ENCODE measurements at regions not wholly inside any gene's neighbourhood (a gene's known extent, or its start where the extent isn't known, plus 50 kb on each side); places are given as distances from the start of the nearest gene placed in this dataset.
"Not testable (repeated sequence)": the region's sequence is repeated elsewhere in the genome, so short reads cannot be mapped to it uniquely, and the experiment has no call there.

- Mint-ChIP-seq H3K4me1 (ENCODE audit: low read depth) (no peaks in the 10 kb centered on the region), H3K4me3 (no peak overlapping the region), H3K27me3 (ENCODE audit: low read depth) (no peaks in the 10 kb centered on the region), H3K9me3 (peaks cover 10% of the 10 kb centered on the region), H3K36me3 (ENCODE audit: insufficient read depth) (no peaks in the 10 kb centered on the region)
- ATAC-seq (no peak), DNase-seq (no peak)
Measured at GRCh38 chr18:56444201-56444600, 194.2 kb downstream of the TXNL1 start.

- Mint-ChIP-seq H3K4me3 (no peak overlapping the region), H3K27me3 (ENCODE audit: low read depth) (no peaks in the 10 kb centered on the region), H3K4me1 (ENCODE audit: low read depth) (no peaks in the 10 kb centered on the region), H3K9me3 (peaks cover 10% of the 10 kb centered on the region), H3K36me3 (ENCODE audit: insufficient read depth) (no peaks in the 10 kb centered on the region)
- no peak for ATAC-seq
- DNase-seq = no peak
Measured at GRCh38 chr18:56443166-56443907, 195.1 kb downstream of the TXNL1 start.

- peaks cover 19% of the 10 kb centered on the region for H3K9me3 Mint-ChIP-seq
- H3K27me3 Mint-ChIP-seq (ENCODE audit: low read depth); H3K4me3 Mint-ChIP-seq; H3K36me3 Mint-ChIP-seq (ENCODE audit: insufficient read depth); DNase-seq; H3K4me1 Mint-ChIP-seq (ENCODE audit: low read depth); ATAC-seq: not testable (repeated sequence)
Measured at GRCh38 chr18:56438480-56438879, 199.9 kb downstream of the TXNL1 start.

GRCh38 chr18:56436651-56437050 is 201.7 kb downstream of the TXNL1 start:
- no peaks in the 10 kb centered on the region for H3K36me3 Mint-ChIP-seq (ENCODE audit: insufficient read depth)
- ATAC-seq (no peak), DNase-seq (no peak)
- H3K27me3 Mint-ChIP-seq (ENCODE audit: low read depth) = no peaks in the 10 kb centered on the region
- no peak overlapping the region for H3K4me3 Mint-ChIP-seq
- no peaks in the 10 kb centered on the region for H3K4me1 Mint-ChIP-seq (ENCODE audit: low read depth)
- H3K9me3 Mint-ChIP-seq = peaks cover 18% of the 10 kb centered on the region

- no peaks in the 10 kb centered on the region for H3K36me3 Mint-ChIP-seq (ENCODE audit: insufficient read depth)
- H3K27me3 Mint-ChIP-seq (ENCODE audit: low read depth) = no peaks in the 10 kb centered on the region
- ATAC-seq = no peak
- H3K9me3 Mint-ChIP-seq = peaks cover 13% of the 10 kb centered on the region
- no peak for DNase-seq
- no peak overlapping the region for H3K4me3 Mint-ChIP-seq
- no peaks in the 10 kb centered on the region for H3K4me1 Mint-ChIP-seq (ENCODE audit: low read depth)
Measured at GRCh38 chr18:56433919-56434318, 204.5 kb downstream of the TXNL1 start.

GRCh38 chr18:56431551-56431950 is 206.8 kb downstream of the TXNL1 start:
- ATAC-seq (no peak), DNase-seq (no peak)
- Mint-ChIP-seq H3K4me1 (ENCODE audit: low read depth) (no peaks in the 10 kb centered on the region), H3K27me3 (ENCODE audit: low read depth) (no peaks in the 10 kb centered on the region), H3K9me3 (peaks cover 22% of the 10 kb centered on the region), H3K36me3 (ENCODE audit: insufficient read depth) (no peaks in the 10 kb centered on the region), H3K4me3 (no peak overlapping the region)

- H3K4me1 Mint-ChIP-seq (ENCODE audit: low read depth) = no peaks in the 10 kb centered on the region
- H3K9me3 Mint-ChIP-seq = peaks cover 15% of the 10 kb centered on the region
- no peaks in the 10 kb centered on the region for H3K27me3 Mint-ChIP-seq (ENCODE audit: low read depth)
- H3K36me3 Mint-ChIP-seq (ENCODE audit: insufficient read depth) = no peaks in the 10 kb centered on the region
- no peak for DNase-seq
- H3K4me3 Mint-ChIP-seq = no peak overlapping the region
- no peak for ATAC-seq
Measured at GRCh38 chr18:56423626-56424025, 214.8 kb downstream of the TXNL1 start.

- H3K4me3 Mint-ChIP-seq = no peak overlapping the region
- no peaks in the 10 kb centered on the region for H3K9me3 Mint-ChIP-seq
- no peak for DNase-seq
- no peaks in the 10 kb centered on the region for H3K27me3 Mint-ChIP-seq (ENCODE audit: low read depth)
- ATAC-seq = no peak
- no peaks in the 10 kb centered on the region for H3K4me1 Mint-ChIP-seq (ENCODE audit: low read depth)
- H3K36me3 Mint-ChIP-seq (ENCODE audit: insufficient read depth) = no peaks in the 10 kb centered on the region
Measured at GRCh38 chr18:56421647-56422046, 216.7 kb downstream of the TXNL1 start.

GRCh38 chr18:56420868-56421267 is 217.5 kb downstream of the TXNL1 start:
- H3K4me3 Mint-ChIP-seq; H3K36me3 Mint-ChIP-seq (ENCODE audit: insufficient read depth); H3K9me3 Mint-ChIP-seq; ATAC-seq; H3K4me1 Mint-ChIP-seq (ENCODE audit: low read depth); DNase-seq; H3K27me3 Mint-ChIP-seq (ENCODE audit: low read depth): not testable (repeated sequence)

- H3K4me1 Mint-ChIP-seq (ENCODE audit: low read depth) = no peaks in the 10 kb centered on the region
- no peak for DNase-seq
Measured at GRCh38 chr18:56414357-56414756, 224.0 kb downstream of the TXNL1 start.

GRCh38 chr18:56413862-56414261 is 224.5 kb downstream of the TXNL1 start:
- H3K36me3 Mint-ChIP-seq (ENCODE audit: insufficient read depth) = no peaks in the 10 kb centered on the region

More at GRCh38 chr18:56414357-56414756, 224.0 kb downstream of the TXNL1 start:
- Mint-ChIP-seq H3K9me3 (peaks cover 4% of the 10 kb centered on the region), H3K4me3 (no peak overlapping the region), H3K27me3 (ENCODE audit: low read depth) (no peaks in the 10 kb centered on the region), H3K36me3 (ENCODE audit: insufficient read depth) (no peaks in the 10 kb centered on the region)
- ATAC-seq = no peak

GRCh38 chr18:56412951-56413350 is 225.4 kb downstream of the TXNL1 start:
- Mint-ChIP-seq H3K9me3 (peaks cover 4% of the 10 kb centered on the region), H3K36me3 (ENCODE audit: insufficient read depth) (no peaks in the 10 kb centered on the region), H3K4me1 (ENCODE audit: low read depth) (no peaks in the 10 kb centered on the region), H3K4me3 (no peak overlapping the region), H3K27me3 (ENCODE audit: low read depth) (no peaks in the 10 kb centered on the region)
- no peak for DNase-seq
- ATAC-seq = no peak

More at GRCh38 chr18:56413862-56414261, 224.5 kb downstream of the TXNL1 start:
- Mint-ChIP-seq H3K4me1 (ENCODE audit: low read depth) (no peaks in the 10 kb centered on the region), H3K9me3 (peaks cover 4% of the 10 kb centered on the region), H3K4me3 (no peak overlapping the region), H3K27me3 (ENCODE audit: low read depth) (no peaks in the 10 kb centered on the region)
- DNase-seq (no peak), ATAC-seq (no peak)

GRCh38 chr18:56409736-56410135 is 228.7 kb downstream of the TXNL1 start:
- H3K36me3 Mint-ChIP-seq (ENCODE audit: insufficient read depth) = no peaks in the 10 kb centered on the region
- ATAC-seq (no peak), DNase-seq (no peak)
- no peak overlapping the region for H3K4me3 Mint-ChIP-seq
- H3K4me1 Mint-ChIP-seq (ENCODE audit: low read depth) = no peaks in the 10 kb centered on the region
- peaks cover 4% of the 10 kb centered on the region for H3K9me3 Mint-ChIP-seq
- peaks cover 3% of the 10 kb centered on the region for H3K27me3 Mint-ChIP-seq (ENCODE audit: low read depth)

GRCh38 chr18:56407646-56408180 is 230.7 kb downstream of the TXNL1 start:
- ATAC-seq (no peak), DNase-seq (no peak)
- no peaks in the 10 kb centered on the region for H3K36me3 Mint-ChIP-seq (ENCODE audit: insufficient read depth)
- peaks cover 3% of the 10 kb centered on the region for H3K27me3 Mint-ChIP-seq (ENCODE audit: low read depth)
- no peaks in the 10 kb centered on the region for H3K9me3 Mint-ChIP-seq
- H3K4me3 Mint-ChIP-seq = no peak overlapping the region
- H3K4me1 Mint-ChIP-seq (ENCODE audit: low read depth) = no peaks in the 10 kb centered on the region

GRCh38 chr18:56402872-56403516 is 235.4 kb downstream of the TXNL1 start:
- Mint-ChIP-seq H3K4me1 (ENCODE audit: low read depth) (no peaks in the 10 kb centered on the region), H3K9me3 (no peaks in the 10 kb centered on the region), H3K27me3 (ENCODE audit: low read depth) (peaks cover 6% of the 10 kb centered on the region), H3K36me3 (ENCODE audit: insufficient read depth) (no peaks in the 10 kb centered on the region), H3K4me3 (no peak overlapping the region)
- ATAC-seq (no peak), DNase-seq (no peak)
